ENCODE measurements at regions not wholly inside any gene's neighbourhood (a gene's known extent, or its start where the extent isn't known, plus 50 kb on each side); places are given as distances from the start of the nearest gene placed in this dataset.

DNA sequence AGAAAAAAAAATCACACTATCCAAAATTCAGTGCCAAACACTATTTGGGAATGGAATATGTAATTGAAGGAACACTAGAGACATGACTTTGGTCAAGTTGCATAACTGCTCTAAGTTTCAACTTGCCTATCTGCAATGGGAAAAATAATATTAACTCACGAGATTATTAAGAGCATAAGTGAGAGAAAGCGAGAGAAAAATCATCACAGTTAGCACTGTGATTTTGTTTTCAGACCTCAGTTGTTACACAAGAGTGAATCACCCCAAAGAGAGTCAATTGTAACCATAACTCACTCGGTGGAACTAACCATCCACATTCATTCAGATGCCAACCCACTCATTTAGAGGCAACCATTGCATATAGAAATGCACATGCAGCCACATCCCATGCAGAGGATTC is 147.1 kb downstream of the NHLRC3 start:
- TF ChIP-seq, protein P1, sequence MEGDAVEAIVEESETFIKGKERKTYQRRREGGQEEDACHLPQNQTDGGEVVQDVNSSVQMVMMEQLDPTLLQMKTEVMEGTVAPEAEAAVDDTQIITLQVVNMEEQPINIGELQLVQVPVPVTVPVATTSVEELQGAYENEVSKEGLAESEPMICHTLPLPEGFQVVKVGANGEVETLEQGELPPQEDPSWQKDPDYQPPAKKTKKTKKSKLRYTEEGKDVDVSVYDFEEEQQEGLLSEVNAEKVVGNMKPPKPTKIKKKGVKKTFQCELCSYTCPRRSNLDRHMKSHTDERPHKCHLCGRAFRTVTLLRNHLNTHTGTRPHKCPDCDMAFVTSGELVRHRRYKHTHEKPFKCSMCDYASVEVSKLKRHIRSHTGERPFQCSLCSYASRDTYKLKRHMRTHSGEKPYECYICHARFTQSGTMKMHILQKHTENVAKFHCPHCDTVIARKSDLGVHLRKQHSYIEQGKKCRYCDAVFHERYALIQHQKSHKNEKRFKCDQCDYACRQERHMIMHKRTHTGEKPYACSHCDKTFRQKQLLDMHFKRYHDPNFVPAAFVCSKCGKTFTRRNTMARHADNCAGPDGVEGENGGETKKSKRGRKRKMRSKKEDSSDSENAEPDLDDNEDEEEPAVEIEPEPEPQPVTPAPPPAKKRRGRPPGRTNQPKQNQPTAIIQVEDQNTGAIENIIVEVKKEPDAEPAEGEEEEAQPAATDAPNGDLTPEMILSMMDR (IDR thresholded peaks at IDR 0.05) = no peak
- no peak for TF ChIP-seq POLR2A (IDR thresholded peaks at IDR 0.05)

All from adrenal gland (tissue), 5 donors.